HFF-Myc (cell line): ENCODE measurements at regions not wholly inside any gene's neighbourhood (a gene's known extent, or its start where the extent isn't known, plus 50 kb on each side); places are given as distances from the start of the nearest gene placed in this dataset.

Experiments
- DNase-seq: peaks from one replicate; pipeline ENCODE4 v3.0.0-alpha.2; 2011; ENCODE audit warnings: low read depth; ENCODE audit errors: extremely low read depth
- H3K4me3 ChIP-seq: replicated peaks from 2 replicates; pipeline ENCODE4 v1.5.1; 2011; ENCODE audit warnings: low read depth, mild to moderate bottlenecking, control low read depth, low read length
- CTCF ChIP-seq: IDR thresholded peaks from 2 replicates; pipeline ENCODE4 v1.5.1; 2012; ENCODE audit warnings: mild to moderate bottlenecking, low read depth, low read length, control low read depth; ENCODE audit errors: missing control alignments

- no peak for TF ChIP-seq CTCF
Measured at GRCh38 chr21:14683063-14683462, 136.9 kb upstream of the SAMSN1 start.

DNA sequence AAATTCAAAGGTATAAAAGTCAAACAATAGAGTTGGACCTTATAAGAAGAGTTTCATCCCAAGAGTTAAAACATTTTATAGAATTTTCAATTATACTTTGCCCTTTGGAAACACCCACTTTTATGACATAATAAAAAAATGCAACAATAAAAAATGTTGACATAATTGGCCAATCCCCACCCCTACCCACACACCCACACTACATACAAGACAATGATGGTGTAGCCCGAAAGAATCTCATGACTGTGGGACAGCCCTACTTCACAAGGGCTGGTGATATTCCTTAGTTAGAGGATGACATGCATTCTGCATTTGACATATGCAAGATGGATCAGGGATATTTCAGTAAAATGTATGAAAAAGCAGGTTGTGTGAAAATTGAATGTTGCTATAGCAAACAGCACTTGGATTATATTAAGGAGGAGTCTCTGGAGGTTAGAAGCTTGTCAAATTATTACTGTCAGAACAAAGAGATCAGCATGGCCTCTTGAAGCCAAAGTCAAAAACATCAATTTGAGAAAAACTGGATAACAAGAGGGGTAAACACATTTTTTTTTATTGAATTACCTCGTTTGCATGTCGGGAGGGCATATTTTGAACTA is 133.0 kb upstream of the SAMSN1 start:
- no peak overlapping the region for H3K4me3 ChIP-seq
- DNase-seq, result no peak
- TF ChIP-seq CTCF, result no peak

More at GRCh38 chr21:14683063-14683462, 136.9 kb upstream of the SAMSN1 start:
- no peak overlapping the region for H3K4me3 ChIP-seq
- no peak for DNase-seq

DNA sequence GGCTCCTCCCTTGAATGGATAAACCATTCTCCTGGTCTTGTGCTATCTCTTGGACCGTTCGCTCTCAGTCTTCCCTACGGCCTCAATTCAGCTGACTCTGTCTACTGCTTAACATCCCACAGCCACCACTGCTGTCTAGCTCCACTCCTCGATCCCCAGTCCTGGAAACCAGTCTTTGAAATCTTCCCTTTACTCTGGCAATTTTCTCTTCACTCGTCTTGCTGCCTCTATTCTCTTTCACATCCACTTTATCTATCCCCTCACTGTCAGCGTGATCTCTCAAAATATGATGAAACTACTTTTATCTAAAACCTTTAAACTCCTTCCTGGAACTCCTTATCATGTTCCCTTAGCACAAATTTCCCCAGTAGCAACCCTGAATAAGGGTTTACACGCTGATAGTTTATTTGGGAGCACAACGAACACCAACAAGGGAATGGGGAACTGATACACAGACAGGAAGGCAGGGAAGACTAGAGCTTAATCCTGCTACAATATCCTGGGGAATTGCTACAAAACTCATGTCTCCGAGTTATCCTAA is 131.6 kb upstream of the SAMSN1 start:
- no peak for TF ChIP-seq CTCF
- no peak for DNase-seq
- H3K4me3 ChIP-seq, result no peak overlapping the region

- no peak for DNase-seq
- no peak overlapping the region for H3K4me3 ChIP-seq
- TF ChIP-seq CTCF, result no peak
Measured at GRCh38 chr21:14677013-14677412, 130.9 kb upstream of the SAMSN1 start.

GRCh38 chr21:14675774-14676530 is 129.8 kb upstream of the SAMSN1 start:
- no peak for DNase-seq
- no peak for TF ChIP-seq CTCF
- H3K4me3 ChIP-seq, result no peak overlapping the region

DNA sequence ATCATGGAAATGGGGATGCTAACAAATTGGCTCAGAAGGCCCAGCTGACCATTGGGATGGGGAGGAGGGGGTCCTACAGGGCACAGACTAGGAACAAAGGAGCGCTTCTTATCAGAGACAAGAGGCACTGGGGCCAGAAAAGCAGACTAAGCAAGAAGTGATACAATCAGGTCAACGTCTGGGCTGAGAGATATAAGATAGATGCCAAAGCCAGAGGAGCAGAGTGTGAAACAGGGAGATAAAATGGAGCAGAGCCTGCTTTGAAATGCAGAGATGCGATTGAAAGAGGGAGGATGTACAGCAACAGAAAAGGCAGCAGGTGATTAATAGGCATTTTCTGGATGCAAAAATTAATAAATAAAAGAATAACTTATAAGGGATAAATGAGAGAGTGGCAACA is 127.5 kb upstream of the SAMSN1 start:
- DNase-seq, result no peak
- no peak for TF ChIP-seq CTCF

More for the DNA sequence above, 127.5 kb upstream of the SAMSN1 start:
- H3K4me3 ChIP-seq, result no peak overlapping the region
